Activated CD4-positive, alpha-beta T cell treated with anti-CD3 and anti-CD28 coated beads, Interleukin-2, amount 10 ng/mL, durations not matched to agents 24 days and 14 days (primary cell): ENCODE measurements at regions not wholly inside any gene's neighbourhood (a gene's known extent, or its start where the extent isn't known, plus 50 kb on each side); places are given as distances from the start of the nearest gene placed in this dataset.
A peak's percentile ranks its signal among the peaks of the same experiment; 100 is the strongest.

ENCODE experiments used
- DNase-seq: peaks from one replicate; pipeline ENCODE4 v3.0.0; 2022
- H3K27ac Mint-ChIP-seq: one replicate; pipeline ENCODE4 v1.8.0; 2022; ENCODE audit warnings: mild to moderate bottlenecking, mixed read lengths
- H3K27me3 Mint-ChIP-seq: one replicate; pipeline ENCODE4 v1.8.0; 2022; ENCODE audit warnings: mixed read lengths
- H3K36me3 Mint-ChIP-seq: one replicate; pipeline ENCODE4 v1.8.0; 2022; ENCODE audit warnings: low read depth, mild to moderate bottlenecking, mixed read lengths
- H3K4me1 Mint-ChIP-seq: one replicate; pipeline ENCODE4 v1.8.0; 2021; ENCODE audit warnings: mixed read lengths
- H3K4me3 Mint-ChIP-seq: one replicate; pipeline ENCODE4 v1.8.0; 2022; ENCODE audit warnings: mild to moderate bottlenecking, moderate library complexity, mixed read lengths
- H3K9me3 Mint-ChIP-seq: one replicate; pipeline ENCODE4 v1.8.0; 2021; ENCODE audit warnings: mixed read lengths
- intact Hi-C: fragments of 100-400 bp; cut with micrococcal nuclease; formaldehyde crosslinking; loops from one replicate; pipeline ENCODE4 v1.15.1; 2023

DNA sequence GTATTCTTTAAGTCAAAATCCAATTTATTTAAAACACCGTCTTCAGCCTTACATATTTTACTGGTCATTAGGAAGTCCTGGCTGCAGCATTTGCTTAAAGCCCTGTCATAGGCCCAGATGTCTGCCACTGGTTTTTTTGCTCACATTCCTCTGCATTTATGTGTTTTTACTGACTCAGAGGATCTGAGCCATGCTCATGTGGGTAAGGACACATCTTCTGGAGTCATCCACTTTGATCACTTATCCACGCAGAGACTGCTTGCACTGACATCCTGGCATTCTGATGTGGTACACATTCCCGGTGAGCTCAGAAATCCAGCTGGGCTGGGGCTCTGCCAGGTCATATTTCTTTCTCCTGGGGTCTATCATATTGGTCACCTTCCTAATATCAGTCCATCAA lies 531.7 kb upstream of the ARGLU1 start:
- H3K9me3 Mint-ChIP-seq: no peaks in the 10 kb centered on the region
- H3K36me3 Mint-ChIP-seq: no peaks in the 10 kb centered on the region
- no peak for DNase-seq
- H3K27me3 Mint-ChIP-seq: no peaks in the 10 kb centered on the region
- no peaks in the 10 kb centered on the region for H3K4me1 Mint-ChIP-seq
- H3K4me3 Mint-ChIP-seq: no peak overlapping the region
- H3K27ac Mint-ChIP-seq: no peak overlapping the region
- intact Hi-C loops: no loop called here

GRCh38 chr13:107097916-107098315 lies 530.0 kb upstream of the ARGLU1 start:
- intact Hi-C loops: no loop called here
- no peak overlapping the region for H3K4me3 Mint-ChIP-seq
- DNase-seq: no peak
- H3K27me3 Mint-ChIP-seq: no peaks in the 10 kb centered on the region
- H3K4me1 Mint-ChIP-seq: no peaks in the 10 kb centered on the region
- H3K9me3 Mint-ChIP-seq: no peaks in the 10 kb centered on the region
- H3K27ac Mint-ChIP-seq: no peak overlapping the region
- H3K36me3 Mint-ChIP-seq: no peaks in the 10 kb centered on the region

GRCh38 chr13:107095876-107096275 lies 527.9 kb upstream of the ARGLU1 start:
- Mint-ChIP-seq H3K9me3 (no peaks in the 10 kb centered on the region), H3K4me1 (no peaks in the 10 kb centered on the region), H3K4me3 (no peak overlapping the region), H3K27ac (no peak overlapping the region), H3K36me3 (no peaks in the 10 kb centered on the region), H3K27me3 (no peaks in the 10 kb centered on the region)
- intact Hi-C loops: no loop called here
- DNase-seq: no peak

DNA sequence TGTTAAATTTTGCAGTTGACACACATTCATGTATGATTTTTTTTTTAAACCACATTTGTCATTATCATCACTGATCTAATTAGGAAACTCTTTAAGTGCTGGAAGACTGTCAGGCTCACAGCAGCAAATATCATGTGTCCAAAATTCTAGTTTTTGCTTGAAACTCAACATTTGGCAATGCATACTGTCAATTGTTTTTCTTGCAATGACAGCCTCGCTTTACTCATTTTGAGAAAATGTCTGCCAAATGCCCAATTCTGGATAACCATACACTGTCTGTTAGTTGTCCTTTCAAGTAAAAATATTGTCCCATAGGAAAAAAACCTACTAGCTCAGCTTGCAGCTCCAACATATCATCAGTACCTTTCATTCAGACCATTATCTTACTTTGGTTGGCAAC lies 523.9 kb upstream of the ARGLU1 start:
- Mint-ChIP-seq H3K27me3 (no peaks in the 10 kb centered on the region), H3K27ac (no peak overlapping the region), H3K9me3 (peaks cover 3% of the 10 kb centered on the region), H3K4me1 (no peaks in the 10 kb centered on the region), H3K36me3 (no peaks in the 10 kb centered on the region), H3K4me3 (no peak overlapping the region)
- intact Hi-C loops: no loop called here
- no peak for DNase-seq

- intact Hi-C loops: no loop called here
- no peak overlapping the region for H3K4me3 Mint-ChIP-seq
These were observed 523.5 kb upstream of the ARGLU1 start for GRCh38 chr13:107091428-107091827.

DNA sequence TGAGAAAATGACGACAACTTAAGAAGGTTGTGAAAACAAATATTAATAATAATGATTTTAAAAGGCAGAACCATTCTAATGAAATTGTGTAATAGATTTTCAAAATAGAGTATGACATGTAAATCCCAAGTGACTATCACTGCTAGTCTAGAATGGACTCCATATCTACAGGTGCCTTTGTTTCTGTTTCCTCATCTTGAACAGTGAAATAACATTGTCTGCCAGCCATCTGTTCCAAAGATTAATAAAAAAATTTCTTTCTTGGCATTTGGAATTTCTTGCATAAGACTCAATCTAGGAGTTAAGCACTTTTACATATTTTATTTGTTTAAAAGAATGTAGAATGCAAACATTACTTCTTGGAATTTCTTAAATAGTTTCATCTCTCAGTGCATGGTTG lies 520.1 kb upstream of the ARGLU1 start:
- intact Hi-C loops: no loop called here
- Mint-ChIP-seq H3K27ac (no peak overlapping the region), H3K9me3 (peaks cover 3% of the 10 kb centered on the region), H3K36me3 (no peaks in the 10 kb centered on the region), H3K27me3 (no peaks in the 10 kb centered on the region), H3K4me1 (no peaks in the 10 kb centered on the region), H3K4me3 (no peak overlapping the region)
- DNase-seq: no peak

More at GRCh38 chr13:107091428-107091827, 523.5 kb upstream of the ARGLU1 start:
- no peak for DNase-seq
- peaks cover 3% of the 10 kb centered on the region for H3K9me3 Mint-ChIP-seq
- no peaks in the 10 kb centered on the region for H3K36me3 Mint-ChIP-seq
- no peaks in the 10 kb centered on the region for H3K27me3 Mint-ChIP-seq
- H3K4me1 Mint-ChIP-seq: no peaks in the 10 kb centered on the region
- H3K27ac Mint-ChIP-seq: no peak overlapping the region

DNA sequence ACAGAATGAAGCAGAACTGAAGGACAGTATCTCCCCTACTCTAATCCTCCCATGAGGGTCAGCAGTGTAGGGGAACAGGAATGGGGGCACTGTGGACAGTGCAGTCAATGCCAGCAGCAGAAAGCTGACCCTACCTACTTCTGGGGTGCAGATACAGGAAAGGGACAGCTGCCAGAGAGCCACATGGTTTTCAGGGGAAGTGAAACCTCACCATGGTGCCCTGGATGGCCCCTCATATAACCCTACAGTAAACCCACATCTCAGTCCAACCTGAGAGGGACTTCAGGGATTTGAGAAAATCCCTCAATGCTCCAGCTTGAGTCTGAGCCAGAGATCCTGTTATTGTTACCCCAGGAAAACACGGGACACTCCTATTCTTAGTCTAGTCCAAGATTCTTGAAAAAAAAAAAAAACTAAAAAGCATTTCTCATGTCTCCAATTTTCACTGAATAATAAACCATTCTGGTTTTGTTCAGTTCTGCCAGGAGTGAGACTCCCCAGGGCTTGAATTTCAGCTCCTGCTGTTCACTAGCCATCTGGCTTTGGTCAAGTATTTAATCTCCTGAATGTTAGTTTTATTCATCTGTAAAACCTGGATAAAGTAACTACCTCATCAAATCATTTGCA lies 511.6 kb upstream of the ARGLU1 start:
- no peak for DNase-seq
- H3K36me3 Mint-ChIP-seq: no peaks in the 10 kb centered on the region
- H3K4me1 Mint-ChIP-seq: no peaks in the 10 kb centered on the region
- peaks cover 6% of the 10 kb centered on the region for H3K9me3 Mint-ChIP-seq
- H3K4me3 Mint-ChIP-seq: no peak overlapping the region
- intact Hi-C loops: no loop called here
- H3K27ac Mint-ChIP-seq: no peak overlapping the region
- H3K27me3 Mint-ChIP-seq: no peaks in the 10 kb centered on the region

GRCh38 chr13:107078229-107078765 lies 510.4 kb upstream of the ARGLU1 start:
- Mint-ChIP-seq H3K4me1 (no peaks in the 10 kb centered on the region), H3K4me3 (no peak overlapping the region), H3K36me3 (no peaks in the 10 kb centered on the region), H3K9me3 (peaks cover 6% of the 10 kb centered on the region), H3K27ac (no peak overlapping the region), H3K27me3 (no peaks in the 10 kb centered on the region)
- intact Hi-C loops: no loop called here
- DNase-seq: no peak

GRCh38 chr13:107076801-107077200 lies 508.9 kb upstream of the ARGLU1 start:
- peaks cover 6% of the 10 kb centered on the region for H3K9me3 Mint-ChIP-seq
- DNase-seq: no peak
- intact Hi-C loops: no loop called here
- H3K27me3 Mint-ChIP-seq: no peaks in the 10 kb centered on the region
- H3K27ac Mint-ChIP-seq: no peak overlapping the region
- H3K4me3 Mint-ChIP-seq: no peak overlapping the region
- no peaks in the 10 kb centered on the region for H3K36me3 Mint-ChIP-seq
- no peaks in the 10 kb centered on the region for H3K4me1 Mint-ChIP-seq

DNA sequence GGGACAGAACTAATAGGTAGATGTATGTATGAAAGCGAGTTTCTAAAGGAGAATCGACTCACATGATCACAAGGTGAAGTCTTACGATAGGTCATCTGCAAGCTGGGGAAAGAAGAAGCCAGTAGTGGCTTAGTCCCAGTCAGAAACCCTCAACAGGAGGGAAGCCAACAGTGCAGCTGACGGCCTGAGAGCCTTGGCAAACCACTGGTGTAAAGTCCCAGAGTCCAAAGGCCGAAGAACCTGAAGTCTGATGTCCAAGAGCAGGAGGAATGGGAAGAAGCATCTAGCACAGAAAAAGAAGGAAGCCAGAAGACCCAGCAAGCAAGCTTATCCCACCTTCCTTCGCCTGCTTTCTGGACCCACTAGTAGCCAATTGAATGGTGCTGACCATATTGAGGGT lies 507.6 kb upstream of the ARGLU1 start:
- H3K36me3 Mint-ChIP-seq: no peaks in the 10 kb centered on the region
- H3K4me1 Mint-ChIP-seq: no peaks in the 10 kb centered on the region
- H3K27me3 Mint-ChIP-seq: no peaks in the 10 kb centered on the region
- H3K4me3 Mint-ChIP-seq: no peak overlapping the region
- no peak for DNase-seq
- intact Hi-C loops: no loop called here
- H3K9me3 Mint-ChIP-seq: peaks cover 6% of the 10 kb centered on the region
- no peak overlapping the region for H3K27ac Mint-ChIP-seq

GRCh38 chr13:107070792-107071191 lies 502.9 kb upstream of the ARGLU1 start:
- Mint-ChIP-seq H3K36me3 (no peaks in the 10 kb centered on the region), H3K27me3 (no peaks in the 10 kb centered on the region), H3K27ac (no peak overlapping the region), H3K4me3 (no peak overlapping the region), H3K9me3 (peaks cover 4% of the 10 kb centered on the region), H3K4me1 (no peaks in the 10 kb centered on the region)
- intact Hi-C loops: no loop called here
- DNase-seq: no peak

GRCh38 chr13:107069108-107069776 lies 501.3 kb upstream of the ARGLU1 start:
- H3K4me3 Mint-ChIP-seq: no peak overlapping the region
- H3K27ac Mint-ChIP-seq: no peak overlapping the region
- intact Hi-C loops: no loop called here
- H3K36me3 Mint-ChIP-seq: no peaks in the 10 kb centered on the region
- no peaks in the 10 kb centered on the region for H3K9me3 Mint-ChIP-seq
- H3K27me3 Mint-ChIP-seq: no peaks in the 10 kb centered on the region
- H3K4me1 Mint-ChIP-seq: no peaks in the 10 kb centered on the region
- no peak for DNase-seq

DNA sequence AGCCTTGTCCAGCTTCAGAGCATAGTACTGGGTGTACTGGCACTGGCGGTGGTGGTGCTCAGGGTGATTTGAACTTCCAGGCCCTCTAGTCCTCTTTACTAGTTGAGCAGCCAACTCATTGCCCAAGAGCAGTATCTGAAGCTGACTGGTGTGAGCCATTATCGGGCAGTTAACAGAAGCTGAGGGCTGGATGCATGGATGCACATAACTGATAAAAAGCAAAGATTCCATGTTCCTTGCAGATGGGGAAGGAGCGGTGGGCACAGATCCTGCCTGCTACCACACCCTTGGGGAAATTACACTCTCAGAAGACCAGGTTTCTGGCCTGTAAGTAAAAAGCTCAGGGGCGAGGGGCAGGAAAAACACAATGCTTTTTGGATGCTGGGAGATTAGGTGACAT lies 499.4 kb upstream of the ARGLU1 start:
- intact Hi-C loops: no loop called here
- no peaks in the 10 kb centered on the region for H3K4me1 Mint-ChIP-seq
- DNase-seq: peak; percentile 22
- H3K4me3 Mint-ChIP-seq: no peak overlapping the region
- H3K27ac Mint-ChIP-seq: no peak overlapping the region
- peaks cover 3% of the 10 kb centered on the region for H3K9me3 Mint-ChIP-seq
- no peaks in the 10 kb centered on the region for H3K27me3 Mint-ChIP-seq
- no peaks in the 10 kb centered on the region for H3K36me3 Mint-ChIP-seq

DNA sequence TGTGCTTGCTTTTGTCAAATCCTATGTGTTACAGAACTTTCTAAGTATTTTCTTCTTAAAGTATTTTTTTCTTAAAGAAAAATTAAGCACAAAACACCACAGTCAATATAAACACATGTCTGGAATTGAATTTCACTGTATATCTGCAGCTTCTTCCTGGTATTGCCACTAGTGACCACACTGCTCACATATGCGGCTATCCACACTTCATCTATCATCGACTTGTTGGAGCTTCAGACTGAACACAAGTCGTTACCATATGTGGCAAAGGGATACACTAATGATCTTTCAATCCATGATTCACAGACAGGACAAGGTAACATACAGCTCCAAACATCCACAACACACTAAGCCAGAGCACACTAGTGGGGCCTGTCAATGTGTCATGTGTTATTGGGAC lies 498.4 kb upstream of the ARGLU1 start:
- Mint-ChIP-seq H3K36me3 (no peaks in the 10 kb centered on the region), H3K4me3 (no peak overlapping the region), H3K9me3 (peaks cover 3% of the 10 kb centered on the region), H3K27me3 (no peaks in the 10 kb centered on the region), H3K27ac (no peak overlapping the region), H3K4me1 (no peaks in the 10 kb centered on the region)
- intact Hi-C loops: no loop called here
- DNase-seq: peak; percentile 23

DNA sequence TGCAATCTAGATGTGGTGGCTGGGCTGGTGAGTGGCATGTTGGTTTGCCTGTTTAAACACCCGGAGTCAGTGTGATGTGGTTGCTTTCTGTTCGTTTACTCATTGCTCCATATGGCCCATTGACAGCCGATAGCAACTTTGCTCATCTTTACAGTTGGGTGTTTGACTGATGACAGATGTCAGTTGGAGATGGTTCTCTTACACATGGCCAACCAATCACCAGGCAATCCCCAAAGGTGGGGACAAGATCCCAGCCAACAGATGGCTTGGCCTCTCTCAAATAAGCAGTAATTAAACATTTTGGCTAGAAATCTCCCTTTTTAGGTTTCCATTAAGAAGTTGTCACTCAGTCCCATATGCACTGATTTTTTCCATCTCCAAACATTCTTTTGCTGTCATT lies 497.1 kb upstream of the ARGLU1 start:
- Mint-ChIP-seq H3K9me3 (peaks cover 7% of the 10 kb centered on the region), H3K4me3 (no peak overlapping the region), H3K4me1 (no peaks in the 10 kb centered on the region), H3K27me3 (no peaks in the 10 kb centered on the region), H3K27ac (no peak overlapping the region), H3K36me3 (no peaks in the 10 kb centered on the region)
- DNase-seq: peak; percentile 18
- intact Hi-C loops: no loop called here
